ENCODE measurements at regions not wholly inside any gene's neighbourhood (a gene's known extent, or its start where the extent isn't known, plus 50 kb on each side); places are given as distances from the start of the nearest gene placed in this dataset.
"Not testable (repeated sequence)": the region's sequence is repeated elsewhere in the genome, so short reads cannot be mapped to it uniquely, and the experiment has no call there.

DNA sequence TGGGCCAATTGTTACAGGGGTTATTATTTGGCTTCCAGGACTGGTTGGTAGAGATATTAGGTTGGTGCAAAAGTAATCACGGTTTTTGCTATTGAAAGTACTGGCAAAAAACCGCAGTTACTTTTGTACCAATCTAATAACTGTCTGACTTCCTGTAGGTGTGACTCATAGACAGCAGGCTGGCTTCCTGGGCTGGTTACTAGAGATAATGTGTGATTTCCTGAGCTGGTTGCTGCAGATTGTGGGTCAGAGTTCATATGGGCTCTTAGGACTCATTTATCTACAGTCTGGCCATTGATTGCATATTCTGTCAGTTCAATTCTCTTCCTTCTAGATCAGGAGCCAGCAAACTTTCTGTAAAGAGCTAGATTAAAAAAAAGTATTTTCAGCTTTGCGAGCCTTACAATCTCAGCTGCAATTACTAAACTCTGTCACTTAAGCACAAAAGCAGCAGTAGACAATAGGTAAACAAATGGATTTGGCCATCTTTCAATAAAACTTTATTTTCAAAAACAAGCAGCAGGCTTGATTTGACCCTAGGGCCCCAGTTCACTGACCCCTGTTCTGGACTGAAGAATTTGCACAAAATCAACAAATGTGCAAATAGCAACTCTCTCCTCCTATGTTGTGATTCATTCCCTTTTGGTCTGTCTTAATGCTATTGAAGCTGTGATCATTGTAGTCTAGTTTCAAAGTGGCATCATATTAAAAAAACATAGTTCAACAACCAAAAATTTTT lies 50.8 kb upstream of the BOD1L1 start:
- H3K9me3 Mint-ChIP-seq, result no peaks in the 10 kb centered on the region
- H3K27ac Mint-ChIP-seq, result no peak overlapping the region
- no peak for DNase-seq
- no peak overlapping the region for H3K4me3 Mint-ChIP-seq
- H3K4me1 Mint-ChIP-seq, result no peaks in the 10 kb centered on the region
- no peaks in the 10 kb centered on the region for H3K36me3 Mint-ChIP-seq (ENCODE audit: low read depth)
- H3K27me3 Mint-ChIP-seq (ENCODE audit: low read depth, poor library complexity), result no peaks in the 10 kb centered on the region
- TF ChIP-seq, protein P1, sequence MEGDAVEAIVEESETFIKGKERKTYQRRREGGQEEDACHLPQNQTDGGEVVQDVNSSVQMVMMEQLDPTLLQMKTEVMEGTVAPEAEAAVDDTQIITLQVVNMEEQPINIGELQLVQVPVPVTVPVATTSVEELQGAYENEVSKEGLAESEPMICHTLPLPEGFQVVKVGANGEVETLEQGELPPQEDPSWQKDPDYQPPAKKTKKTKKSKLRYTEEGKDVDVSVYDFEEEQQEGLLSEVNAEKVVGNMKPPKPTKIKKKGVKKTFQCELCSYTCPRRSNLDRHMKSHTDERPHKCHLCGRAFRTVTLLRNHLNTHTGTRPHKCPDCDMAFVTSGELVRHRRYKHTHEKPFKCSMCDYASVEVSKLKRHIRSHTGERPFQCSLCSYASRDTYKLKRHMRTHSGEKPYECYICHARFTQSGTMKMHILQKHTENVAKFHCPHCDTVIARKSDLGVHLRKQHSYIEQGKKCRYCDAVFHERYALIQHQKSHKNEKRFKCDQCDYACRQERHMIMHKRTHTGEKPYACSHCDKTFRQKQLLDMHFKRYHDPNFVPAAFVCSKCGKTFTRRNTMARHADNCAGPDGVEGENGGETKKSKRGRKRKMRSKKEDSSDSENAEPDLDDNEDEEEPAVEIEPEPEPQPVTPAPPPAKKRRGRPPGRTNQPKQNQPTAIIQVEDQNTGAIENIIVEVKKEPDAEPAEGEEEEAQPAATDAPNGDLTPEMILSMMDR (IDR thresholded peaks at IDR 0.05), result no peak

DNA sequence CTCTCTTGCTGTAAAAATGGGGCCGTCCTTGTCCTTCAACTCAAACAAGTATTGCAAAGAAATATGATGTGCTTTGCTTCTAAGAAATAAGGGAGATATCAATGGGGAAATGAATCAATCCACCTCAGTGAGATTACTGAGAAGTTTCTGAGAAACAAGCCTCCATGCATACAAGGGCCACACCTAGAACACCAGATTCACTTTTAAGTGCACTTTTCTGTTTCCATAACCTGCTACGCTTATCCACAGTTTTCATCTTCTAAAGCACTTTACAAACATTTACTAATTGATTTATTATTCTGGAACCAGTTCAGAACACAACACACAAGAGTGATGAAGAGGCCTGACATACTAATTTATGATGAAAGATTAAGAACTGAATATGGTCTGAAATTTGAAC lies 54.0 kb upstream of the BOD1L1 start:
- DNase-seq, result no peak
- no peak overlapping the region for H3K4me3 Mint-ChIP-seq
- TF ChIP-seq, protein P1 (IDR thresholded peaks at IDR 0.05), result no peak
- no peak overlapping the region for H3K27ac Mint-ChIP-seq
- no peaks in the 10 kb centered on the region for H3K27me3 Mint-ChIP-seq (ENCODE audit: low read depth, poor library complexity)
- H3K9me3 Mint-ChIP-seq, result peaks cover 5% of the 10 kb centered on the region
- H3K36me3 Mint-ChIP-seq (ENCODE audit: low read depth), result no peaks in the 10 kb centered on the region
- H3K4me1 Mint-ChIP-seq, result no peaks in the 10 kb centered on the region

DNA sequence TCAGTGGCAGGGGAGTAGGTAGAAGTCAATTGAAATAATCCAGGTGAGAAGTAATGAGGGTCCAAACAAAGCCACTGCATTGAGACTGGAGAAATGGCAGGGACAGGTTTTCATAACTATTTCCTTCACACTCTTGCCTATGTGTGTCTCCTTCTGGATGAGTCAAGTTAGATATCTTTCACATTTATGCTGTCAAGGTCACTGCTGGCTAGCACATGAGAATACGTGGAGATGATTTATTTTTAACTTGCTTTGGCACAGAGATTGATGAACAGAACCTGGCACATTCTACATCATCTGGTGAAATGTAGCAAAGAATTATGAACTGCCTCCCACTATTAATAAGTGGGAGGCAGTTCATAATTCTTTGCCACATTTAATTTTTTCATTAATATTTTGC lies 66.7 kb upstream of the BOD1L1 start:
- Mint-ChIP-seq H3K9me3 (peaks cover 25% of the 10 kb centered on the region), H3K4me1 (no peaks in the 10 kb centered on the region), H3K36me3 (ENCODE audit: low read depth) (no peaks in the 10 kb centered on the region), H3K27me3 (ENCODE audit: low read depth, poor library complexity) (no peaks in the 10 kb centered on the region), H3K4me3 (no peak overlapping the region), H3K27ac (no peak overlapping the region)
- TF ChIP-seq, protein P1 (IDR thresholded peaks at IDR 0.05), result no peak
- no peak for DNase-seq

DNA sequence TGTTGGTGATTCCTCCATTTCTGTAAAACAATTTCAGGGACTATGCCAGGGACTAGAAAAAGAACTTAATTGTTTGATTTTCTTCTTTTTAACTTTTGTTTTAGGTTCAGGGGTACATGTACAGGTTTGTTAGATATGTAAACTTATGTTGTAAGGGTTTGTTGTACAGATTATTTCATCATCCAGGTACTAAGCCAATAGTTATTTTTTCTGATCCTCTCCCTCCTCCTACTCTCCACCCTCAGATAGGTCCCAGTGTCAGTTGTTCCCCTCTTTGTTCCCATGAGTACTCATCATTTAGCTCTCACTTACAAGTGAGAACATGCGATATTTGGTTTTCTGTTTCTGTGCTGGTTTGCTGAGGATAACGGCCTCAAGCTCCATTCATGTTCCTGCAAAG lies 70.8 kb upstream of the BOD1L1 start:
- Mint-ChIP-seq H3K4me1 (no peaks in the 10 kb centered on the region), H3K27ac (no peak overlapping the region), H3K9me3 (no peaks in the 10 kb centered on the region), H3K27me3 (ENCODE audit: low read depth, poor library complexity) (peaks cover 9% of the 10 kb centered on the region), H3K4me3 (no peak overlapping the region), H3K36me3 (ENCODE audit: low read depth) (no peaks in the 10 kb centered on the region)
- no peak for DNase-seq
- TF ChIP-seq, protein P1 (IDR thresholded peaks at IDR 0.05), result no peak

DNA sequence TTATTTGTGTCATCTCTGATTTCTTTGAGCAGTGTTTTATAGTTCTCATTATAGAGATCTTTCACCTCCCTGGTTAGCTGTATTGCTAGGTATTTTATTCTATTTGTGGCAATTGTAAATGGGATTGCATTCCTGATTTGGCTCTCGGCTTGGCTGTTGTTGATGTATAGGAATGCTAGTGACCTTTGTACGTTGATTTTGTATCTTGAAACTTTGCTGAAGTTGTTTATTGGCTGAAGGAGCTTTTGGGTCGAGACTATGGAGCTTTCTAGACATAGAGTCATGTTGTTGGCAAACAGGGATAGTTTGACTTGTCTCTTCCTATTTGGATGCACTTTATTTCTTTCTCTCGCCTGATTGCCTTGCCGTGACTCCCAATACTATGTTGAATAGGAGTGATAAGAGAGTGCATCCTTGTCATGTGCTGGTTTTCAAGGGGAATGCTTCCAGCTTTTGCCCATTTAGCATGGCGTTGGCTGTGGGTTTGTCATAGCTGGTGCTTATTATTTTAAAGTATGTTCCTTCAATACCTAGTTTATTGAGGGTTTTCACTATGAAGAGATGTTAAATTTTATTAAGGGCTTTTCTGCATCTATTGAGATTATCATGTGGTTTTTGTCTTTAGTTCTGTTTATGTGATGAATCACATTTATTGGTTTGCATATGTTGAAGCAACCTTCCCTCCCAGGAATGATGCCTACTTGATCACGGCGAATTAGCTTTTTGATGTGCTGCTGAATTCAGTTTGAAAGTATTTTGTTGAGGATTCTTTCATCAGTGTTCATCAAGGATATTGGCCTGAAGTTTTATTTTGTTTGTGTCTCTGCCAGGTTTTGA lies 72.7 kb upstream of the BOD1L1 start:
- Mint-ChIP-seq H3K27me3 (ENCODE audit: low read depth, poor library complexity) (peaks cover 9% of the 10 kb centered on the region), H3K36me3 (ENCODE audit: low read depth) (no peaks in the 10 kb centered on the region), H3K4me3 (no peak overlapping the region), H3K9me3 (no peaks in the 10 kb centered on the region), H3K27ac (no peak overlapping the region), H3K4me1 (no peaks in the 10 kb centered on the region)
- DNase-seq, result no peak
- TF ChIP-seq, protein P1 (IDR thresholded peaks at IDR 0.05), result no peak

DNA sequence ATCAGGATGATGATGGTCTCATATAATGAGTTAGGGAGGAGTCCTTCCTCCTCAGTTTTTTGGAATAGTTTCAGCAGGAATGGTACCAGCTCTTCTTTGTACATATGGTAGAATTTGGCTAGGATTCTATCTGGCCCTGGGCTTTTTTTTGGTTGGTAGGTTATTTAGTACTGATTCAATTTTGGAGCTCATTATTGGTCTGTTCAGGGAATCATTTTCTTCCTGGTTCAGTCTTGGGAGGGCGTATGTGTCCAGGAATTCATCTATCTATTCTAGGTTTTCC lies 73.3 kb upstream of the BOD1L1 start:
- H3K36me3 Mint-ChIP-seq (ENCODE audit: low read depth); H3K9me3 Mint-ChIP-seq; H3K27me3 Mint-ChIP-seq (ENCODE audit: low read depth, poor library complexity); H3K27ac Mint-ChIP-seq; DNase-seq; H3K4me3 Mint-ChIP-seq; H3K4me1 Mint-ChIP-seq: not testable (repeated sequence)
